Thymus (tissue), 11 donors: ENCODE measurements at regions not wholly inside any gene's neighbourhood (a gene's known extent, or its start where the extent isn't known, plus 50 kb on each side); places are given as distances from the start of the nearest gene placed in this dataset.

Source experiments
- DNase-seq, 9 donors: peaks; one replicate each; pipeline ENCODE4 v3.0.0-alpha.2; 2013; ENCODE audit warnings: low spot score in 9 of 9, low read depth in 6 of 9, missing footprints in 1 of 9
- H3K27ac ChIP-seq, 2 donors: one replicate each; pipeline ENCODE4 v1.5.1; 2013; ENCODE audit warnings: control low read depth in 1 of 2, low read depth in 1 of 2, low read length in 1 of 2, mild to moderate bottlenecking in 1 of 2, moderate library complexity in 1 of 2
- H3K27me3 ChIP-seq, 2 donors: one replicate each; pipeline ENCODE4 v1.5.1; 2013; ENCODE audit warnings: low read length in 1 of 2; ENCODE audit not compliant: control insufficient read depth in 2 of 2, insufficient read depth in 1 of 2
- H3K36me3 ChIP-seq, 2 donors: one replicate each; pipeline ENCODE4 v1.5.1; 2013; ENCODE audit warnings: low read length in 1 of 2, mild to moderate bottlenecking in 1 of 2, moderate library complexity in 1 of 2; ENCODE audit not compliant: control insufficient read depth in 2 of 2, insufficient read depth in 2 of 2
- H3K4me1 ChIP-seq, 2 donors: one replicate each; pipeline ENCODE4 v1.5.1; 2013; ENCODE audit warnings: low read length in 2 of 2; ENCODE audit not compliant: control insufficient read depth in 2 of 2, insufficient read depth in 2 of 2
- H3K4me3 ChIP-seq, 2 donors: one replicate each; pipeline ENCODE4 v1.5.1; 2013; ENCODE audit warnings: low read length in 2 of 2, control low read depth in 1 of 2, mild to moderate bottlenecking in 1 of 2
- H3K9me3 ChIP-seq, 2 donors: one replicate each; pipeline ENCODE4 v1.5.1; 2013; ENCODE audit warnings: low read length in 1 of 2, mild to moderate bottlenecking in 1 of 2; ENCODE audit not compliant: control insufficient read depth in 2 of 2, insufficient read depth in 1 of 2
- WGBS: extraction: QIAGEN DNeasy Blood & Tissue Kit; methylation state at CpG from one replicate; pipeline ENCODE4 v1.1.7; 2013; 5-methylcytosine and 5-hydroxymethylcytosine counted together
- donor health status: healthy.

- DNase-seq = no peak
- H3K4me3 ChIP-seq = no peak overlapping the region
- no peaks in the 10 kb centered on the region for H3K36me3 ChIP-seq
- no peaks in the 10 kb centered on the region for H3K4me1 ChIP-seq
- WGBS = 90% methylated on average over 3 of the region's 3 CpGs
- no peak overlapping the region for H3K27ac ChIP-seq
- no peaks in the 10 kb centered on the region for H3K9me3 ChIP-seq
- no peaks in the 10 kb centered on the region for H3K27me3 ChIP-seq
These were observed 457.4 kb upstream of the AGTR1 start for GRCh38 chr3:148240351-148240750.

- Histone ChIP-seq H3K4me3 (no peak overlapping the region), H3K4me1 (no peaks in the 10 kb centered on the region), H3K27ac (no peak overlapping the region), H3K9me3 (no peaks in the 10 kb centered on the region), H3K27me3 (no peaks in the 10 kb centered on the region), H3K36me3 (no peaks in the 10 kb centered on the region)
- DNase-seq = no peak
- 75% methylated on average over 1 of the region's 1 CpG for WGBS
These were observed 454.1 kb upstream of the AGTR1 start for GRCh38 chr3:148243609-148244008.

GRCh38 chr3:148246291-148246923 is 451.3 kb upstream of the AGTR1 start:
- Histone ChIP-seq H3K27me3 (no peaks in the 10 kb centered on the region), H3K9me3 (no peaks in the 10 kb centered on the region), H3K4me3 (no peak overlapping the region), H3K36me3 (no peaks in the 10 kb centered on the region), H3K27ac (no peak overlapping the region), H3K4me1 (no peaks in the 10 kb centered on the region)
- DNase-seq = no peak
- WGBS = 76% methylated on average over 3 of the region's 3 CpGs

GRCh38 chr3:148253713-148254112 is 444.0 kb upstream of the AGTR1 start:
- no peaks in the 10 kb centered on the region for H3K27me3 ChIP-seq
- no peaks in the 10 kb centered on the region for H3K4me1 ChIP-seq
- WGBS = 96% methylated on average over 2 of the region's 2 CpGs
- DNase-seq = no peak
- H3K27ac ChIP-seq = no peak overlapping the region
- no peaks in the 10 kb centered on the region for H3K36me3 ChIP-seq
- H3K9me3 ChIP-seq = no peaks in the 10 kb centered on the region
- no peak overlapping the region for H3K4me3 ChIP-seq

- H3K4me3 ChIP-seq = no peak overlapping the region
- H3K36me3 ChIP-seq = no peaks in the 10 kb centered on the region
- no peaks in the 10 kb centered on the region for H3K4me1 ChIP-seq
- no peaks in the 10 kb centered on the region for H3K27me3 ChIP-seq
- no peak overlapping the region for H3K27ac ChIP-seq
- H3K9me3 ChIP-seq = no peaks in the 10 kb centered on the region
- DNase-seq = no peak
- 93% methylated on average over 2 of the region's 2 CpGs for WGBS
These were observed 443.3 kb upstream of the AGTR1 start for GRCh38 chr3:148254402-148254801.

- Histone ChIP-seq H3K4me3 (no peak overlapping the region), H3K27me3 (no peaks in the 10 kb centered on the region), H3K9me3 (no peaks in the 10 kb centered on the region), H3K27ac (no peak overlapping the region), H3K4me1 (no peaks in the 10 kb centered on the region), H3K36me3 (no peaks in the 10 kb centered on the region)
- DNase-seq = no peak
- WGBS = 83% methylated on average over 6 of the region's 6 CpGs
These were observed 441.4 kb upstream of the AGTR1 start for GRCh38 chr3:148255981-148256969.

GRCh38 chr3:148262980-148263379 is 434.7 kb upstream of the AGTR1 start:
- no peaks in the 10 kb centered on the region for H3K36me3 ChIP-seq
- H3K4me1 ChIP-seq = no peaks in the 10 kb centered on the region
- H3K9me3 ChIP-seq = no peaks in the 10 kb centered on the region
- no peaks in the 10 kb centered on the region for H3K27me3 ChIP-seq
- DNase-seq = no peak
- H3K4me3 ChIP-seq = no peak overlapping the region
- H3K27ac ChIP-seq = no peak overlapping the region

GRCh38 chr3:148265841-148266240 is 431.9 kb upstream of the AGTR1 start:
- no peak for DNase-seq
- no peak overlapping the region for H3K27ac ChIP-seq
- H3K36me3 ChIP-seq = no peaks in the 10 kb centered on the region
- 85% methylated on average over 3 of the region's 3 CpGs for WGBS
- peaks cover 0 to 1% of the 10 kb centered on the region in 2 donors for H3K9me3 ChIP-seq
- no peaks in the 10 kb centered on the region for H3K27me3 ChIP-seq
- H3K4me3 ChIP-seq = no peak overlapping the region
- no peaks in the 10 kb centered on the region for H3K4me1 ChIP-seq

GRCh38 chr3:148266341-148266740 is 431.4 kb upstream of the AGTR1 start:
- Histone ChIP-seq H3K27ac (no peak overlapping the region), H3K27me3 (no peaks in the 10 kb centered on the region), H3K9me3 (peaks cover 0 to 1% of the 10 kb centered on the region in 2 donors), H3K4me3 (no peak overlapping the region), H3K36me3 (no peaks in the 10 kb centered on the region), H3K4me1 (no peaks in the 10 kb centered on the region)
- WGBS = 96% methylated on average over 2 of the region's 2 CpGs
- no peak for DNase-seq
